PFSK-1 (cell line): ENCODE measurements at regions not wholly inside any gene's neighbourhood (a gene's known extent, or its start where the extent isn't known, plus 50 kb on each side); places are given as distances from the start of the nearest gene placed in this dataset.

ENCODE experiments used
- FOXP2 ChIP-seq: optimal IDR thresholded peaks from 2 replicates; pipeline ENCODE3; 2011; ENCODE audit warnings: borderline replicate concordance, control low read depth, inconsistent platforms; ENCODE audit not compliant: insufficient read depth; ENCODE audit errors: extremely low read length, extremely low read depth
- POLR2AphosphoS5 ChIP-seq: IDR thresholded peaks from 2 replicates; pipeline ENCODE4 v1.6.1; 2012; ENCODE audit warnings: low read depth, mild to moderate bottlenecking, control low read depth, low read length, moderate library complexity
- SIN3A ChIP-seq: IDR thresholded peaks from 2 replicates; pipeline ENCODE4 v1.6.1; 2012; ENCODE audit warnings: mild to moderate bottlenecking, low read length, moderate library complexity, borderline replicate concordance; ENCODE audit not compliant: insufficient read depth
- TAF1 ChIP-seq: IDR thresholded peaks from 2 replicates; pipeline ENCODE4 v1.6.1; 2012; ENCODE audit warnings: low read length, control low read depth, borderline replicate concordance; ENCODE audit not compliant: insufficient read depth
- TF ChIP-seq, protein P1 (sequence below), 2 experiments: IDR thresholded peaks; 2 replicates each; pipeline versions ENCODE4 v1.6.1 to v1.8.0; 2011 to 2012; ENCODE audit warnings: low read depth in 2 of 2, low read length in 2 of 2, control low read depth in 1 of 2, inconsistent platforms in 1 of 2, mild to moderate bottlenecking in 1 of 2, moderate library complexity in 1 of 2; ENCODE audit not compliant: insufficient read depth in 1 of 2

GRCh38 chr6:134421501-134421900 lies 103.6 kb upstream of the SGK1 start:
- TF ChIP-seq, protein P1, sequence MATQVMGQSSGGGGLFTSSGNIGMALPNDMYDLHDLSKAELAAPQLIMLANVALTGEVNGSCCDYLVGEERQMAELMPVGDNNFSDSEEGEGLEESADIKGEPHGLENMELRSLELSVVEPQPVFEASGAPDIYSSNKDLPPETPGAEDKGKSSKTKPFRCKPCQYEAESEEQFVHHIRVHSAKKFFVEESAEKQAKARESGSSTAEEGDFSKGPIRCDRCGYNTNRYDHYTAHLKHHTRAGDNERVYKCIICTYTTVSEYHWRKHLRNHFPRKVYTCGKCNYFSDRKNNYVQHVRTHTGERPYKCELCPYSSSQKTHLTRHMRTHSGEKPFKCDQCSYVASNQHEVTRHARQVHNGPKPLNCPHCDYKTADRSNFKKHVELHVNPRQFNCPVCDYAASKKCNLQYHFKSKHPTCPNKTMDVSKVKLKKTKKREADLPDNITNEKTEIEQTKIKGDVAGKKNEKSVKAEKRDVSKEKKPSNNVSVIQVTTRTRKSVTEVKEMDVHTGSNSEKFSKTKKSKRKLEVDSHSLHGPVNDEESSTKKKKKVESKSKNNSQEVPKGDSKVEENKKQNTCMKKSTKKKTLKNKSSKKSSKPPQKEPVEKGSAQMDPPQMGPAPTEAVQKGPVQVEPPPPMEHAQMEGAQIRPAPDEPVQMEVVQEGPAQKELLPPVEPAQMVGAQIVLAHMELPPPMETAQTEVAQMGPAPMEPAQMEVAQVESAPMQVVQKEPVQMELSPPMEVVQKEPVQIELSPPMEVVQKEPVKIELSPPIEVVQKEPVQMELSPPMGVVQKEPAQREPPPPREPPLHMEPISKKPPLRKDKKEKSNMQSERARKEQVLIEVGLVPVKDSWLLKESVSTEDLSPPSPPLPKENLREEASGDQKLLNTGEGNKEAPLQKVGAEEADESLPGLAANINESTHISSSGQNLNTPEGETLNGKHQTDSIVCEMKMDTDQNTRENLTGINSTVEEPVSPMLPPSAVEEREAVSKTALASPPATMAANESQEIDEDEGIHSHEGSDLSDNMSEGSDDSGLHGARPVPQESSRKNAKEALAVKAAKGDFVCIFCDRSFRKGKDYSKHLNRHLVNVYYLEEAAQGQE (IDR thresholded peaks at IDR 0.05; ENCODE audit: insufficient read depth in 1 of 2, low read depth in 2 of 2, low read length in 2 of 2): no peak
- TF ChIP-seq TAF1 (no peak), POLR2AphosphoS5 (no peak), SIN3A (no peak), FOXP2 (no peak)
